Uterus (tissue), 3 donors: ENCODE measurements at regions not wholly inside any gene's neighbourhood (a gene's known extent, or its start where the extent isn't known, plus 50 kb on each side); places are given as distances from the start of the nearest gene placed in this dataset.

Source experiments
- DNase-seq, 2 donors: peaks; one replicate each; pipeline ENCODE4 v3.0.0-alpha.2; 2019 to 2020
- H3K27ac ChIP-seq, 2 donors: fragments of 200-600 bp; sonication (generic); 1 replicate in 1 of 2; 2 replicates in 1 of 2; pipeline ENCODE4 v1.5.1; 2016 to 2018
- H3K27me3 ChIP-seq, 2 donors: fragments of 200-600 bp; sonication (generic); one replicate each; pipeline ENCODE4 v1.5.1; 2018 to 2019; ENCODE audit warnings: control low read depth in 1 of 2
- H3K36me3 ChIP-seq, 2 donors: fragments of 200-600 bp; sonication (generic); one replicate each; pipeline ENCODE4 v1.5.1; 2019; ENCODE audit warnings: control low read depth in 1 of 2
- H3K4me1 ChIP-seq, 2 donors: fragments of 200-600 bp; sonication (generic); one replicate each; pipeline ENCODE4 v1.5.1; 2018 to 2019; ENCODE audit warnings: control low read depth in 1 of 2
- H3K4me3 ChIP-seq, 2 donors: fragments of 200-600 bp; sonication (generic); 1 replicate in 1 of 2; 2 replicates in 1 of 2; pipeline ENCODE4 v1.5.1; 2018 to 2019; ENCODE audit warnings: mild to moderate bottlenecking in 1 of 2
- H3K9me3 ChIP-seq, 2 donors: fragments of 200-600 bp; sonication (generic); one replicate each; pipeline ENCODE4 v1.5.1; 2019; ENCODE audit warnings: control low read depth in 1 of 2
- CTCF ChIP-seq, 4 experiments: fragments of 200-600 bp in 2 of 4; fragments of 450-650 bp in 2 of 4; sonication (generic) in 2 of 4; IDR thresholded peaks; one replicate each; pipeline ENCODE4 v1.5.1; 2016 to 2019; ENCODE audit warnings: antibody characterized with exemption in 4 of 4, mild to moderate bottlenecking in 2 of 4, moderate library complexity in 1 of 4
- POLR2A ChIP-seq, 2 donors: fragments of 450-650 bp; IDR thresholded peaks; one replicate each; pipeline ENCODE4 v1.6.1; 2016; ENCODE audit warnings: antibody characterized with exemption in 2 of 2, mild to moderate bottlenecking in 1 of 2, moderate library complexity in 1 of 2
- intact Hi-C: fragments of 100-400 bp; cut with DNase I; formaldehyde crosslinking; loops from one replicate; pipeline ENCODE4 v1.15.1; 2023; ENCODE audit warnings: low total_unique reads
- donor health status: DM: yes; HTN: yes; CAD: no.

- Histone ChIP-seq H3K4me3 (no peak overlapping the region), H3K9me3 (no peaks in the 10 kb centered on the region), H3K4me1 (no peaks in the 10 kb centered on the region), H3K27me3 (no peaks in the 10 kb centered on the region), H3K27ac (no peak overlapping the region), H3K36me3 (no peaks in the 10 kb centered on the region)
- intact Hi-C loops, result no loop called here
- TF ChIP-seq CTCF (IDR thresholded peaks at IDR 0.05) (no peak), POLR2A (IDR thresholded peaks at IDR 0.05) (no peak)
- no peak for DNase-seq
Observed at GRCh38 chr22:48647606-48648515, 1179.8 kb downstream of the BRD1 start.

GRCh38 chr22:48647051-48647450 is 1180.6 kb downstream of the BRD1 start:
- intact Hi-C loops, result no loop called here
- H3K36me3 ChIP-seq, result no peaks in the 10 kb centered on the region
- H3K9me3 ChIP-seq, result no peaks in the 10 kb centered on the region
- H3K27ac ChIP-seq, result no peak overlapping the region
- TF ChIP-seq POLR2A (IDR thresholded peaks at IDR 0.05), result no peak
- no peak for TF ChIP-seq CTCF (IDR thresholded peaks at IDR 0.05)
- no peaks in the 10 kb centered on the region for H3K27me3 ChIP-seq
- DNase-seq, result no peak
- no peaks in the 10 kb centered on the region for H3K4me1 ChIP-seq
- no peak overlapping the region for H3K4me3 ChIP-seq

- no peak overlapping the region for H3K27ac ChIP-seq
- no peaks in the 10 kb centered on the region for H3K4me1 ChIP-seq
- H3K36me3 ChIP-seq, result no peaks in the 10 kb centered on the region
- intact Hi-C loops, result no loop called here
- no peak overlapping the region for H3K4me3 ChIP-seq
- H3K9me3 ChIP-seq, result no peaks in the 10 kb centered on the region
- H3K27me3 ChIP-seq, result no peaks in the 10 kb centered on the region
- no peak for DNase-seq
- TF ChIP-seq CTCF (IDR thresholded peaks at IDR 0.05) (no peak), POLR2A (IDR thresholded peaks at IDR 0.05) (no peak)
Observed at GRCh38 chr22:48646216-48646925, 1181.3 kb downstream of the BRD1 start.

GRCh38 chr22:48645766-48646165 is 1181.9 kb downstream of the BRD1 start:
- no peaks in the 10 kb centered on the region for H3K36me3 ChIP-seq
- H3K27ac ChIP-seq, result no peak overlapping the region
- no peaks in the 10 kb centered on the region for H3K4me1 ChIP-seq
- no peaks in the 10 kb centered on the region for H3K27me3 ChIP-seq
- H3K4me3 ChIP-seq, result no peak overlapping the region
- no peak for DNase-seq
- no peaks in the 10 kb centered on the region for H3K9me3 ChIP-seq
- no peak for TF ChIP-seq CTCF (IDR thresholded peaks at IDR 0.05)
- no peak for TF ChIP-seq POLR2A (IDR thresholded peaks at IDR 0.05)
- intact Hi-C loops, result no loop called here

GRCh38 chr22:48644997-48645396 is 1182.7 kb downstream of the BRD1 start:
- no peak overlapping the region for H3K4me3 ChIP-seq
- no peak for TF ChIP-seq CTCF (IDR thresholded peaks at IDR 0.05)
- TF ChIP-seq POLR2A (IDR thresholded peaks at IDR 0.05), result no peak
- H3K27ac ChIP-seq, result no peak overlapping the region
- H3K4me1 ChIP-seq, result no peaks in the 10 kb centered on the region
- no peaks in the 10 kb centered on the region for H3K27me3 ChIP-seq
- no peak for DNase-seq
- intact Hi-C loops, result no loop called here
- H3K36me3 ChIP-seq, result no peaks in the 10 kb centered on the region
- no peaks in the 10 kb centered on the region for H3K9me3 ChIP-seq
